Activated CD4-positive, alpha-beta T cell treated with anti-CD3 and anti-CD28 coated beads, Interleukin-10, Interleukin-2, amounts not matched to agents 100 ng/mL and 50 ng/mL, durations not matched to agents 16 hours and 8 hours (primary cell): ENCODE measurements at regions not wholly inside any gene's neighbourhood (a gene's known extent, or its start where the extent isn't known, plus 50 kb on each side); places are given as distances from the start of the nearest gene placed in this dataset.
"Not testable (repeated sequence)": the region's sequence is repeated elsewhere in the genome, so short reads cannot be mapped to it uniquely, and the experiment has no call there.

Experiments
- DNase-seq: peaks from one replicate; pipeline ENCODE4 v3.0.0-alpha.2; 2020

- DNase-seq = no peak
Observed at GRCh38 chr7:127530148-127530547, 55.2 kb downstream of the GCC1 start.

- DNase-seq = no peak
Observed at GRCh38 chr7:127527561-127527960, 57.8 kb downstream of the GCC1 start.

- DNase-seq = no peak
Observed at GRCh38 chr7:127525866-127526480, 59.4 kb downstream of the GCC1 start.

GRCh38 chr7:127516320-127516719, 69.1 kb downstream of the GCC1 start:
- DNase-seq = no peak

- peak; percentile 20 for DNase-seq
Observed at GRCh38 chr7:127514499-127514898, 70.9 kb downstream of the GCC1 start.

- DNase-seq = no peak
Observed at GRCh38 chr7:127513311-127513710, 72.1 kb downstream of the GCC1 start.

GRCh38 chr7:127512663-127513062, 72.7 kb downstream of the GCC1 start:
- no peak for DNase-seq

GRCh38 chr7:127504715-127505114, 80.7 kb downstream of the GCC1 start:
- peak; percentile 21 for DNase-seq

- DNase-seq = no peak
Observed at GRCh38 chr7:127501817-127502216, 83.6 kb downstream of the GCC1 start.

GRCh38 chr7:127487381-127487780, 94.9 kb upstream of the ZNF800 start:
- no peak for DNase-seq

- DNase-seq = peak; percentile 27
Observed at GRCh38 chr7:127486654-127487053, 94.1 kb upstream of the ZNF800 start.

GRCh38 chr7:127485482-127485881, 93.0 kb upstream of the ZNF800 start:
- no peak for DNase-seq

GRCh38 chr7:127484954-127485353, 92.4 kb upstream of the ZNF800 start:
- DNase-seq = no peak

GRCh38 chr7:127478461-127478860, 86.0 kb upstream of the ZNF800 start:
- DNase-seq = no peak

- no peak for DNase-seq
Observed at GRCh38 chr7:127478024-127478355, 85.5 kb upstream of the ZNF800 start.

GRCh38 chr7:127477295-127478023, 85.0 kb upstream of the ZNF800 start:
- DNase-seq = no peak

GRCh38 chr7:127476618-127477017, 84.1 kb upstream of the ZNF800 start:
- no peak for DNase-seq

- no peak for DNase-seq
Observed at GRCh38 chr7:127474457-127474856, 81.9 kb upstream of the ZNF800 start.

GRCh38 chr7:127473409-127473808, 80.9 kb upstream of the ZNF800 start:
- no peak for DNase-seq

GRCh38 chr7:127460077-127460476, 67.6 kb upstream of the ZNF800 start:
- no peak for DNase-seq

GRCh38 chr7:127451258-127451657, 58.8 kb upstream of the ZNF800 start:
- not testable (repeated sequence) for DNase-seq

- DNase-seq = no peak
Observed at GRCh38 chr7:127448566-127448965, 56.1 kb upstream of the ZNF800 start.

- peak; percentile 79 for DNase-seq
Observed at GRCh38 chr7:127447326-127447945, 54.9 kb upstream of the ZNF800 start.

GRCh38 chr7:127446842-127447241, 54.3 kb upstream of the ZNF800 start:
- DNase-seq = no peak
